ENCODE measurements at regions not wholly inside any gene's neighbourhood (a gene's known extent, or its start where the extent isn't known, plus 50 kb on each side); places are given as distances from the start of the nearest gene placed in this dataset.

- TF ChIP-seq YY1 (IDR thresholded peaks at IDR 0.05; ENCODE audit: insufficient read depth, insufficient read length) (no peak), ZNF274 (IDR thresholded peaks at IDR 0.05; ENCODE audit: low read depth, low read length) (no peak), SUZ12 (IDR thresholded peaks at IDR 0.05; ENCODE audit: extremely low read depth, insufficient read depth, insufficient read length) (no peak)
Observed at GRCh38 chr1:87262688-87263087, 66.0 kb upstream of the LMO4 start.

Measured in NT2/D1 (cell line).